ENCODE measurements at regions not wholly inside any gene's neighbourhood (a gene's known extent, or its start where the extent isn't known, plus 50 kb on each side); places are given as distances from the start of the nearest gene placed in this dataset.

DNA sequence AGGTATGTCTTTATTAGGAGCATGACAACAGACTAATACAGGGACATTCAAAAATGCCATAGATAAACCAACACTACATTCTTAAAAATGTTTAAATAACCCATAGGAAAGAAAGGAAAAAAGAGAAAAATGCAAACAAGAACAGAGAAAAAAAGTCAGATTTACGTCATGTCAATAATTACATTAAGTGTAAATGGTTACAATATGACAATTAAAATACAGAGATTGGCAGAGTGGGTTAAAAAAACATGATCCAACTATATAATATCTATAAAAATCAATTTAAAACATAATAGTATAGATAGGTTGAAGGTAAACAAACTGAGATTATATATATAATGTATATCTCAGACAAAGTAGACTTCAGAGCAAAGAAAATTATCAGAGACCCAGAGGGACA is 255.8 kb downstream of the ANAPC1 start:
- H3K27me3 ChIP-seq (ENCODE audit: insufficient read depth, low read length): no peaks in the 10 kb centered on the region
- H2AFZ ChIP-seq (ENCODE audit: insufficient read depth, low read length, poor library complexity): no peak overlapping the region
- no peak overlapping the region for H3K23ac ChIP-seq (ENCODE audit: low read length)
- H3K4me2 ChIP-seq (ENCODE audit: low read length): no peak overlapping the region
- H3K4me3 ChIP-seq (ENCODE audit: low read depth, low read length): no peak overlapping the region
- H3K36me3 ChIP-seq (ENCODE audit: control insufficient read depth in 1 of 2, insufficient read depth in 2 of 2, low read length in 2 of 2): no peaks in the 10 kb centered on the region
- H3K9ac ChIP-seq (ENCODE audit: low read length): no peak overlapping the region
- no peaks in the 10 kb centered on the region for H3K79me1 ChIP-seq (ENCODE audit: low read length)
- H3K27ac ChIP-seq (ENCODE audit: low read depth, low read length): no peak overlapping the region
- no CpG with 5 or more reads among the region's 1 CpG for WGBS (ENCODE audit: extremely low coverage, insufficient coverage, insufficient read length)
- H2AK5ac ChIP-seq (ENCODE audit: low read length): no peak overlapping the region
- H3K18ac ChIP-seq (ENCODE audit: low read length): no peak overlapping the region
- no peaks in the 10 kb centered on the region for H3K9me3 ChIP-seq (ENCODE audit: insufficient read depth, low read depth, low read length)
- no peak overlapping the region for H4K12ac ChIP-seq (ENCODE audit: low read depth, low read length)
- H3K4me1 ChIP-seq (ENCODE audit: control insufficient read depth in 1 of 2, insufficient read depth in 2 of 2, low read length in 2 of 2): peaks cover 3% of the 10 kb centered on the region in 2 experiments
- H3K4ac ChIP-seq (ENCODE audit: low read depth, low read length): no peak overlapping the region
- H2BK5ac ChIP-seq (ENCODE audit: low read depth, low read length, poor library complexity): no peak overlapping the region
- no peaks in the 10 kb centered on the region for H3K79me2 ChIP-seq (ENCODE audit: control insufficient read depth, insufficient read depth, low read length, poor library complexity)
- no peak overlapping the region for H2BK120ac ChIP-seq (ENCODE audit: insufficient read depth, low read length, poor library complexity)
- no peak for DNase-seq
- no peak overlapping the region for H3K14ac ChIP-seq (ENCODE audit: low read length)
- no peak overlapping the region for H2BK12ac ChIP-seq (ENCODE audit: low read length)
- no peak overlapping the region for H4K91ac ChIP-seq (ENCODE audit: low read depth, low read length)
- H4K8ac ChIP-seq (ENCODE audit: low read depth, low read length): no peak overlapping the region

DNA sequence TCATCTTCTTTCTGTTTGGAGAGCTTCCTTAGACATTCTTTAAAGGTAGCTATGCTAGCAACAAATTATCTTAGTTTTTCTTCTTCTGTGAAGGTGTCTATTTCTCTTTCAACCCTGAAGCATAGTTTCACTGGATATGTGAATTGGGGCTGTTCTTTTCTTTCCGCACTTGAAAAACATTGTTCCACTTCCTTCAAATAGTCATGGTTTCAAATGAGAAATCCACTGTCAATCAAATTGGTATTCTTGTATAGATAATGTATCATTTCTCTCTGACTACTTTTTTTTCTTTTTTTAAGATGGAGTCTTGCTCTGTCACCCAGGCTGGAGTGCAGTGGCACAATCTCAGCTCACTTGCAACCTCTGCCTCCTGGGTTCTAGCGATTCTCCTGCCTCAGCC is 254.0 kb downstream of the ANAPC1 start:
- no peak for DNase-seq
- no peaks in the 10 kb centered on the region for H3K9me3 ChIP-seq (ENCODE audit: insufficient read depth, low read depth, low read length)
- no peak overlapping the region for H3K4me3 ChIP-seq (ENCODE audit: low read depth, low read length)
- H3K79me1 ChIP-seq (ENCODE audit: low read length): no peaks in the 10 kb centered on the region
- no peak overlapping the region for H4K91ac ChIP-seq (ENCODE audit: low read depth, low read length)
- H3K27ac ChIP-seq (ENCODE audit: low read depth, low read length): no peak overlapping the region
- no peak overlapping the region for H3K14ac ChIP-seq (ENCODE audit: low read length)
- H4K12ac ChIP-seq (ENCODE audit: low read depth, low read length): no peak overlapping the region
- peaks cover 3% of the 10 kb centered on the region in 2 experiments for H3K4me1 ChIP-seq (ENCODE audit: control insufficient read depth in 1 of 2, insufficient read depth in 2 of 2, low read length in 2 of 2)
- no peak overlapping the region for H3K4me2 ChIP-seq (ENCODE audit: low read length)
- no peaks in the 10 kb centered on the region for H3K79me2 ChIP-seq (ENCODE audit: control insufficient read depth, insufficient read depth, low read length, poor library complexity)
- no peak overlapping the region for H2BK12ac ChIP-seq (ENCODE audit: low read length)
- no peak overlapping the region for H3K23ac ChIP-seq (ENCODE audit: low read length)
- no peaks in the 10 kb centered on the region for H3K27me3 ChIP-seq (ENCODE audit: insufficient read depth, low read length)
- H2AFZ ChIP-seq (ENCODE audit: insufficient read depth, low read length, poor library complexity): no peak overlapping the region
- H4K8ac ChIP-seq (ENCODE audit: low read depth, low read length): no peak overlapping the region
- no peak overlapping the region for H2BK120ac ChIP-seq (ENCODE audit: insufficient read depth, low read length, poor library complexity)
- no peak overlapping the region for H2BK5ac ChIP-seq (ENCODE audit: low read depth, low read length, poor library complexity)
- H3K18ac ChIP-seq (ENCODE audit: low read length): no peak overlapping the region
- H3K4ac ChIP-seq (ENCODE audit: low read depth, low read length): no peak overlapping the region
- no peak overlapping the region for H3K9ac ChIP-seq (ENCODE audit: low read length)
- no CpG with 5 or more reads among the region's 2 CpGs for WGBS (ENCODE audit: extremely low coverage, insufficient coverage, insufficient read length)
- no peaks in the 10 kb centered on the region for H3K36me3 ChIP-seq (ENCODE audit: control insufficient read depth in 1 of 2, insufficient read depth in 2 of 2, low read length in 2 of 2)
- H2AK5ac ChIP-seq (ENCODE audit: low read length): no peak overlapping the region

DNA sequence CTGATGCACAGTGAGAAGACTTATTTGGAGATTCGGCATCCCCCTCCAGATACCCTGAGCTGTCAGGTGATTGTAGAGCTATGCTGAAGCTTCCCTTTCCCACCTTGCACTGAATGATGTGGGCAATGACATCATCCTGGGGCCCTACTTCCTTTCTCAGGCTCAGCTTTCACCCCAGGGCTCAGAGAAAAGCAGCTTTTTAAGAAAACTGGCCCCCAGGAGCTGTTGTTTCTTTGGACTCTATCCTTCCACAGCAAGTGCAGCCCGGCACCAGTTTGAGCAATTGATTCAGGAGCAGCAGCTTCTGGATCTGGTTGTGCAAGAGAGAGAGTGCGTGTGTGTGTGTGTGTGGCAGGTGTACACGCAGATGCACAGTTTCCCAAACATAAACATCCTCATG is 251.3 kb downstream of the ANAPC1 start:
- WGBS (ENCODE audit: extremely low coverage, insufficient coverage, insufficient read length): no CpG with 5 or more reads among the region's 4 CpGs
- Histone ChIP-seq H3K9ac (ENCODE audit: low read length) (no peak overlapping the region), H4K91ac (ENCODE audit: low read depth, low read length) (no peak overlapping the region), H2AFZ (ENCODE audit: insufficient read depth, low read length, poor library complexity) (no peak overlapping the region), H3K14ac (ENCODE audit: low read length) (no peak overlapping the region), H4K8ac (ENCODE audit: low read depth, low read length) (no peak overlapping the region), H3K9me3 (ENCODE audit: insufficient read depth, low read depth, low read length) (no peaks in the 10 kb centered on the region), H3K36me3 (ENCODE audit: control insufficient read depth in 1 of 2, insufficient read depth in 2 of 2, low read length in 2 of 2) (no peaks in the 10 kb centered on the region), H3K23ac (ENCODE audit: low read length) (no peak overlapping the region), H3K4me2 (ENCODE audit: low read length) (no peak overlapping the region), H3K27me3 (ENCODE audit: insufficient read depth, low read length) (no peaks in the 10 kb centered on the region), H3K27ac (ENCODE audit: low read depth, low read length) (no peak overlapping the region), H3K4me3 (ENCODE audit: low read depth, low read length) (no peak overlapping the region), H3K4me1 (ENCODE audit: control insufficient read depth in 1 of 2, insufficient read depth in 2 of 2, low read length in 2 of 2) (peaks cover 0 to 3% of the 10 kb centered on the region in 2 experiments), H4K12ac (ENCODE audit: low read depth, low read length) (no peak overlapping the region), H3K79me2 (ENCODE audit: control insufficient read depth, insufficient read depth, low read length, poor library complexity) (no peaks in the 10 kb centered on the region), H2AK5ac (ENCODE audit: low read length) (no peak overlapping the region), H3K4ac (ENCODE audit: low read depth, low read length) (no peak overlapping the region), H3K79me1 (ENCODE audit: low read length) (no peaks in the 10 kb centered on the region), H2BK5ac (ENCODE audit: low read depth, low read length, poor library complexity) (no peak overlapping the region), H2BK12ac (ENCODE audit: low read length) (no peak overlapping the region), H3K18ac (ENCODE audit: low read length) (no peak overlapping the region), H2BK120ac (ENCODE audit: insufficient read depth, low read length, poor library complexity) (no peak overlapping the region)
- no peak for DNase-seq

DNA sequence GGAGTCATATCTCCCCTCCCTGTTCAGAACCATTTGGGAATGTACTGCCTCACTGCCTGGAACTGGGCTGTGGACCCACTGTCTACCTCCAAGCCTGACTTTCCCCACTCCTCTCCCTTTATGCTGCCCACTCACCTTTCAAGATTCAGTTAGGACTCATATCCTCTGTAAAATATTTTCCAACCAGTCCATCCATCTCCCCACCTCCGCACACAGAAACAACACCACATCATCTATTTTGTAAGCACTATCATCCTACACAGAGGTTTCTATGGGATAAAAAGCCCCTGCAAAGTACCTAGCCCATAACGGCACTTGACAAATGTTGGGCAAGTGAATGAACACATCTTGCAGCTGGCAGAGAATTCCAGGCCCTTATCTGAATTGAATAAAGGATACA is 250.8 kb downstream of the ANAPC1 start:
- no peak overlapping the region for H4K91ac ChIP-seq (ENCODE audit: low read depth, low read length)
- no peak overlapping the region for H3K4me3 ChIP-seq (ENCODE audit: low read depth, low read length)
- no peaks in the 10 kb centered on the region for H3K36me3 ChIP-seq (ENCODE audit: control insufficient read depth in 1 of 2, insufficient read depth in 2 of 2, low read length in 2 of 2)
- no peak for DNase-seq
- no peak overlapping the region for H2BK120ac ChIP-seq (ENCODE audit: insufficient read depth, low read length, poor library complexity)
- H3K79me1 ChIP-seq (ENCODE audit: low read length): no peaks in the 10 kb centered on the region
- H2AFZ ChIP-seq (ENCODE audit: insufficient read depth, low read length, poor library complexity): no peak overlapping the region
- no peak overlapping the region for H3K4ac ChIP-seq (ENCODE audit: low read depth, low read length)
- no peaks in the 10 kb centered on the region for H3K79me2 ChIP-seq (ENCODE audit: control insufficient read depth, insufficient read depth, low read length, poor library complexity)
- no peak overlapping the region for H3K14ac ChIP-seq (ENCODE audit: low read length)
- peaks cover 0 to 3% of the 10 kb centered on the region in 2 experiments for H3K4me1 ChIP-seq (ENCODE audit: control insufficient read depth in 1 of 2, insufficient read depth in 2 of 2, low read length in 2 of 2)
- H3K9ac ChIP-seq (ENCODE audit: low read length): no peak overlapping the region
- H3K27ac ChIP-seq (ENCODE audit: low read depth, low read length): no peak overlapping the region
- no peak overlapping the region for H2AK5ac ChIP-seq (ENCODE audit: low read length)
- H4K12ac ChIP-seq (ENCODE audit: low read depth, low read length): no peak overlapping the region
- H3K9me3 ChIP-seq (ENCODE audit: insufficient read depth, low read depth, low read length): no peaks in the 10 kb centered on the region
- H3K18ac ChIP-seq (ENCODE audit: low read length): no peak overlapping the region
- H2BK12ac ChIP-seq (ENCODE audit: low read length): no peak overlapping the region
- no peaks in the 10 kb centered on the region for H3K27me3 ChIP-seq (ENCODE audit: insufficient read depth, low read length)
- no peak overlapping the region for H3K4me2 ChIP-seq (ENCODE audit: low read length)
- H2BK5ac ChIP-seq (ENCODE audit: low read depth, low read length, poor library complexity): no peak overlapping the region
- H4K8ac ChIP-seq (ENCODE audit: low read depth, low read length): no peak overlapping the region
- WGBS (ENCODE audit: extremely low coverage, insufficient coverage, insufficient read length): no CpG with 5 or more reads among the region's 2 CpGs
- H3K23ac ChIP-seq (ENCODE audit: low read length): no peak overlapping the region
